ENCODE measurements at regions not wholly inside any gene's neighbourhood (a gene's known extent, or its start where the extent isn't known, plus 50 kb on each side); places are given as distances from the start of the nearest gene placed in this dataset.

GRCh38 chr14:66003082-66003730 is 483.0 kb upstream of the CCDC196 start:
- CTCF ChIA-PET, result no interaction called here
- TF ChIP-seq SUZ12 (IDR thresholded peaks at IDR 0.05; ENCODE audit: unreplicated experiment), result no peak
- TF ChIP-seq, protein P1, sequence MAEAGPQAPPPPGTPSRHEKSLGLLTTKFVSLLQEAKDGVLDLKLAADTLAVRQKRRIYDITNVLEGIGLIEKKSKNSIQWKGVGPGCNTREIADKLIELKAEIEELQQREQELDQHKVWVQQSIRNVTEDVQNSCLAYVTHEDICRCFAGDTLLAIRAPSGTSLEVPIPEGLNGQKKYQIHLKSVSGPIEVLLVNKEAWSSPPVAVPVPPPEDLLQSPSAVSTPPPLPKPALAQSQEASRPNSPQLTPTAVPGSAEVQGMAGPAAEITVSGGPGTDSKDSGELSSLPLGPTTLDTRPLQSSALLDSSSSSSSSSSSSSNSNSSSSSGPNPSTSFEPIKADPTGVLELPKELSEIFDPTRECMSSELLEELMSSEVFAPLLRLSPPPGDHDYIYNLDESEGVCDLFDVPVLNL (IDR thresholded peaks at IDR 0.05; ENCODE audit: low read depth, low read length), result no peak
- no peak for TF ChIP-seq SKIL (IDR thresholded peaks at IDR 0.05; ENCODE audit: low read depth, poor library complexity, severe bottlenecking)
- TF ChIP-seq TBL1XR1 (IDR thresholded peaks at IDR 0.05; ENCODE audit: low read depth, low read length), result no peak
- no peak for TF ChIP-seq POLR2AphosphoS2 (IDR thresholded peaks at IDR 0.05; ENCODE audit: low read depth, low read length)
- no peak for TF ChIP-seq SIN3A (IDR thresholded peaks at IDR 0.05; ENCODE audit: low read depth, low read length)
- no peak for TF ChIP-seq BMI1 (IDR thresholded peaks at IDR 0.05; ENCODE audit: borderline replicate concordance)
- no peak for TF ChIP-seq FOXM1 (IDR thresholded peaks at IDR 0.05; ENCODE audit: low read depth, low read length)
- TF ChIP-seq CEBPB (IDR thresholded peaks at IDR 0.05; ENCODE audit: borderline replicate concordance in 1 of 2, low read depth in 2 of 2, low read length in 2 of 2), result no peak
- no peak for TF ChIP-seq ETV6 (conservative IDR thresholded peaks at IDR 0.05 in 1 of 2, IDR thresholded peaks at IDR 0.05 in 1 of 2; ENCODE audit: borderline replicate concordance in 1 of 2, low read depth in 1 of 2)
- TF ChIP-seq MYB (IDR thresholded peaks at IDR 0.05; ENCODE audit: borderline replicate concordance, low read depth, low read length), result no peak
- TF ChIP-seq LARP7 (IDR thresholded peaks at IDR 0.05), result no peak
- TF ChIP-seq, protein P2, sequence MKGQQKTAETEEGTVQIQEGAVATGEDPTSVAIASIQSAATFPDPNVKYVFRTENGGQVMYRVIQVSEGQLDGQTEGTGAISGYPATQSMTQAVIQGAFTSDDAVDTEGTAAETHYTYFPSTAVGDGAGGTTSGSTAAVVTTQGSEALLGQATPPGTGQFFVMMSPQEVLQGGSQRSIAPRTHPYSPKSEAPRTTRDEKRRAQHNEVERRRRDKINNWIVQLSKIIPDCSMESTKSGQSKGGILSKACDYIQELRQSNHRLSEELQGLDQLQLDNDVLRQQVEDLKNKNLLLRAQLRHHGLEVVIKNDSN (IDR thresholded peaks at IDR 0.05; ENCODE audit: borderline replicate concordance, extremely low read length, insufficient read depth, low read depth, low read length), result no peak
- Histone ChIP-seq H3K9me3 (replicated peaks; ENCODE audit: control insufficient read depth, insufficient read depth, low read length) (peaks cover 2% of the 10 kb centered on the region; the same call in 2 of the 3 replicates), H3K36me3 (ENCODE audit: control insufficient read depth in 2 of 2, insufficient read depth in 2 of 2, low read length in 1 of 2) (no peaks in the 10 kb centered on the region), H3K4me1 (ENCODE audit: control insufficient read depth, insufficient read depth, low read length) (no peaks in the 10 kb centered on the region), H4K20me1 (ENCODE audit: control insufficient read depth, insufficient read depth) (no peaks in the 10 kb centered on the region), H3K79me2 (ENCODE audit: control insufficient read depth, insufficient read depth, low read length) (no peaks in the 10 kb centered on the region), H3K27me3 (replicated peaks in 1 of 2; ENCODE audit: control insufficient read depth in 2 of 2, insufficient read depth in 2 of 2, low read length in 1 of 2) (no peaks in the 10 kb centered on the region; a peak in 1 of 4 replicates), H3K4me2 (ENCODE audit: control insufficient read depth, insufficient read depth) (no peak overlapping the region), H2AFZ (ENCODE audit: control insufficient read depth, low read depth, low read length) (no peak overlapping the region), H3K27ac (ENCODE audit: control insufficient read depth, insufficient read depth) (no peak overlapping the region), H3K9ac (ENCODE audit: control insufficient read depth, insufficient read depth, low read length) (no peak overlapping the region), H3K4me3 (no peak overlapping the region)
- DNase-seq (ENCODE audit: low read depth, low spot score) (no peak), ATAC-seq (no peak), FAIRE-seq (no peak)
- intact Hi-C loops (cut with micrococcal nuclease; ENCODE audit: unreplicated experiment), result no loop called here
- RAD21 ChIA-PET (ENCODE audit: unreplicated experiment), result no interaction called here
- POLR2A ChIA-PET, result no interaction called here
- 32% methylated on average over 10 of the region's 10 CpGs for WGBS (ENCODE audit: insufficient coverage, insufficient replicate concordance, low lambda C conversion rate, missing lambda C conversion rate)
- in situ Hi-C loops (cut with MboI), result no loop called here
- no TSS peak for BruUV-seq (replicated peaks)
- SMC1A ChIA-PET (ENCODE audit: uncharacterized antibody, unreplicated experiment), result interaction anchor here (0.6 kb wide), 1 partner anchor 137 kb away, joined by 3 read pairs; no protein-coding TSS in a partner anchor

Data from GM12878 (cell line).